8988T (cell line): ENCODE measurements at regions not wholly inside any gene's neighbourhood (a gene's known extent, or its start where the extent isn't known, plus 50 kb on each side); places are given as distances from the start of the nearest gene placed in this dataset.
"Not testable (repeated sequence)": the region's sequence is repeated elsewhere in the genome, so short reads cannot be mapped to it uniquely, and the experiment has no call there.

ENCODE experiments used
- DNase-seq: peaks from one replicate; pipeline ENCODE4 v3.0.0; 2011

DNA sequence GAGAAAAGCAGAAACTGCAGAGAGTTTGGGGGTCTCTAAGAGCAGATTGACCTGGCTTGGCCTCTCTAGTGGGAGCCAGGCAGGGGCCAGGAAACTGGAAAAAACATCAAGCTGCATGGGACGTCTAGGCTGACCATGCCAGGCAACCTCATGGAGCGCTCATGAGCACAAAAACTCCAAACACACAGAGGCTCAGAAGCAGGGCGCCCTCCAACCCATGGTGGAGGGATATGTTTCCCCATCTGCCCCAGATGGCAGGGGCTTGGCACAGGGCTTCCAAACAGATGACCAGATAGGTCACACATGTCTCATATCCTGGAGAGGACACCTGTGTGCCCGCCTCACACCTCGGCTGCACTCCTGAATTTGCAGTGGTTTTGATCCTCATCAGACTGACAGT, 879.0 kb downstream of the UQCRFS1 start:
- DNase-seq, result no peak

DNA sequence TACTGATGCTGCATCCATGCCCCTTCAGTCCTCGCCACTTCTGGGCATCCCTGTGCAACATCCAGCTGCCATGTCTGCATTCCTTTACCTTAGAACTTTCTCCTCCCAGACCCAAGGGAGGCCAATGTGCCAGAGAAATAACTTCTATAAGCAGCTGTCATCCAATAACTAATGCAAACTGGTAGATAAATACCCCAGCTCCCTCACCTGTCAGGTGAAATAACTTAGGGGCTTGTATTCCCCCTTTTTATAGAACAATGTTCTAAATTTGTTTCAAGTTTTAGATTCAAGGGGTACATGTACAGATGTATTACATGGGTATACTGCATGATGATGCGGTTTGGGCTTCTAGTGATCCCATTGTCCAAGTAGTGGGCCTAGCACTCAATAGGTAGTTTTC, 880.1 kb downstream of the UQCRFS1 start:
- no peak for DNase-seq

DNA sequence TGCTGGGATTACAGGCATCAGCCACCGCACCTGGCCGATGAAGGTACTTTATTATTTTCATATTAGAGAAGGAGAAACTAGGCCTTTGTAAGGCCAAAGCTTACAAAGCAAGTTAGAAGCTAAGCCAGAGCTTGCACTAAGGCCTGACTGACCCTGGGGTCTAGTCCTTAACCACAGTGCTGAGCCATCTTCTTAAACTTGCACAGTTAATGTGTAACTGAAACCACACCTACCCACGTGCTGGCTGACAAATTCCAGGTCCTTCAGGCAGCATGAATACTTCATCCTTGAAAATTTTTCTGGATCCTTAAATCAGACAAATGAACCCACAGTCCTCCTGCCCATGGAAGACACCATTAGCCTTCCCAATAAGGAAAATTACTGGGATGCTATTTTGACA, 880.6 kb downstream of the UQCRFS1 start:
- DNase-seq, result no peak

DNA sequence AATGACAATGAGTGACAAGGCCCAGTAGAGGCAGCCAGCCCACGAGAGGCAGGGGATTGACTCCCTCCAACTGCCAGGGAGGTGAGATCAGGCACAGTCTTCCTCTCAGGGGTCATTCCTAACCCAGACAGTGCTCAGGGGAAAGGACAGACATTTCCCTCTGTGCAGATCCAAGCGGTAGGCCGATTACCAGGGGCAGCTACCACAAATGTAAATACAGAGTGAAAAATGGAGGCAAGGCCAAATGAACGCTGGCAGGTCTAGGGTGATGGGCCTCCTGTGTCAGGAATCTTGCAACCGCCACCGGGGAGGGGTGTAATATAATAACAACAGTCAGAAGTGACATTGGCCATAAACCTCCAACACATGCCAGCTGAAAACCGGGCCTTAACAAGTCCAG, 881.4 kb downstream of the UQCRFS1 start:
- DNase-seq, result no peak

DNA sequence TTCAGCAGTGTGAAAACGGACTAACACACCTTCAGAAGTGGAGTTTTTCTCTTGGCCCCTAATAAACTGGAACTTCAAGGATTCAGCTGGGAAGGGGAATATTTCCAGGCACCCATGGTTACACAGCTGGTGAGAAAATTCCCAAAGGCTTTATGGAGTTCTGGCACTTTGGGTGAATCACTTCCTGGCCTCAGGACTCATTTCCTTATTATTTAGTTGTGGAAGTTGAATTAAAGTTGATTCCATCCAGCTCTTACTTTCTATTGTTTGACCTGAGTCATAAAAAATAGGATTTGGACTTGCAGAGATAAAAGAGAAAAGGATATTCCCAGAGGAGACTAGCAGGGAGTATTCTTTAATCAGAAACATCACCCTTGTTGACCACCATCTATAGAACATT, 882.1 kb downstream of the UQCRFS1 start:
- DNase-seq, result no peak

DNA sequence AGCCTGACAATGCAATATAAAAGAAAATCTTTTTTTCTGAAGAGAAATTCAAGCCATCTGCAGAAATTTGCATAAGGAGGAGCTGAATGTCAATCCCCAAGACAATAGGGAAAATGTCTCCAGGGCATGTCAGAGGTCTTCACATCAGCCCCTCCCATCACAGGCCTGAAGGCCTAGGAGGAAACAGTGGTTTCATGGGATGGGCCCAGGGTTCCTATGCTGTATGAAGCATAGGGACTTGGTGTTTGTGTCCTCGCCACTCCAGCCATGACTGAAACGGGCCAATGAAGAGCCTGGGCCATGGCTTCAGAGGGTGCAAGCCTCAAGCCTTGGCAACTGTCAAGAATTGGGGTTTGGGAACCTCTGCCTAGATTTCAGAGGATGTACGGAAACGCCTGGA, 883.5 kb downstream of the UQCRFS1 start:
- no peak for DNase-seq

DNA sequence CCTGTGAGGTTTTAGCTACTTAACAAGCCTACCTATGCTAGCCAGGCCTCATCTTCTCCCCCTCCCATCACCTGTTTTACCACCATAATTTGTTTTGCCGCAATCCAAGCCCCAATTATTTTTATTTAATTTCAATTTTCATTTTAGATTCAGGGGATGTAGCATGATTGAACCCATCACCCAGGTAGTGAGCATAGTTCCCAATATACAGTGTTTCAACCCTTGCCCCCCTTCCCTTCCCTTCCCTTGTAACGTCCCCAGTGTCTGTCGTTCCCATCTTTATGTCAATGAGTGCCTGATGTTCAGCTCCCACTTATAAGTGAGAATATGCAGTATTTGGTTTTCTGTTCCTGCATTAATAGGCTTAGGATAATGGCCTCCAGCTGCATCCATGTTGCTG, 885.0 kb downstream of the UQCRFS1 start:
- no peak for DNase-seq

DNA sequence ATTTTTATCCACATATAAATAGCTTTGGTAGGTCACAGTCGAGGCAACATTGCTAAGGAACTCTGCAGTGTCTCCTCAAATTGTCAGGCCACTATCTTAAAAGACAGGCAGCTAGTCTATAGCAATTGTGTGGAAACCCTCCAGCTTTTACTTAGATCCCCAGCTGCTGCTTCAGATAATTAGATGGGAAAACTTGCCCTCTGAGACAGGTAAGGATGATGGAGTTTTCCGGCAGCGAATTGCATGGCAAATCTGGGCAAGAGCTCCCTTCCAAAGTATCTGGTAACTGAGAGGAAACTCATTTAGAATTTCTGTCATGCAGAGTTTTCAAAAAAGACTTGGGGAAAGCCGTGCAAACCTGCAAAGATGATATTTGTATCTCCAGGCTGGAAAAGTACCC, 886.2 kb downstream of the UQCRFS1 start:
- DNase-seq, result no peak

DNA sequence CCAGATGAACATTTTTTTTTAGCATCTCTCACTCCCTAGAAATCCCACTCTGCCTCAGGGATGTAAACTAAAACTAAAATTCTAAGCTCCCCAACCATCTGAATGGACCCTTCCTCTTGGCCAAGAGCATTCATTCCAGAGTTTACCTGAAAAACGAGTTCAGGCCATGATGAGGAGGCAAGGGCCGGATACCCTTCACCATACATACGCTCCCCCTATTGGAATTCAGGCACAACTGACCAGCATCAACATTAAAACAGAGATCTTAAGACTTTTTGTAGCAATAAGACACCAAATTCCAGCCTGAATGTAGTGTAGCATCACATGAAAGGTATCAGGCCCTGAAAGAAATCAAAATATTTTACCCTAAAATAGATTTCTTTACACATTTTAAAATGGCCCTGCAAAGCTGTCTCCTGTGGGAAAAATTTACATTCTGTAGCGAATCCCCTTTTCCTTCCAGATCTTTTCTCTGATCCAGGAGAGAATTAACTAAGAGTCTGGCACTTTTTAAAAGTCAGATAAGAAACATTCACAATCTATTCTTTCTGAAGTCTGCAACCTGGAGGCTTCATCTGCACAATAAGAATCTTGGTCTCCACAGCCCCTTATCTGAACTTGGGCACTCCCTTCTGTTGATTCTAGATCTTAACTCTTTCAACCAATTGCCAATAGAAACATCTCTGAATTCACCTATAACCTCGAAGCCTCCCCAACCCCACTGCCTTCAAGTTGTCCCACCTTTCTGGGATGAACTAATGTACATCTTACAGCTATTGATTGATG, 888.5 kb downstream of the UQCRFS1 start:
- no peak for DNase-seq

DNA sequence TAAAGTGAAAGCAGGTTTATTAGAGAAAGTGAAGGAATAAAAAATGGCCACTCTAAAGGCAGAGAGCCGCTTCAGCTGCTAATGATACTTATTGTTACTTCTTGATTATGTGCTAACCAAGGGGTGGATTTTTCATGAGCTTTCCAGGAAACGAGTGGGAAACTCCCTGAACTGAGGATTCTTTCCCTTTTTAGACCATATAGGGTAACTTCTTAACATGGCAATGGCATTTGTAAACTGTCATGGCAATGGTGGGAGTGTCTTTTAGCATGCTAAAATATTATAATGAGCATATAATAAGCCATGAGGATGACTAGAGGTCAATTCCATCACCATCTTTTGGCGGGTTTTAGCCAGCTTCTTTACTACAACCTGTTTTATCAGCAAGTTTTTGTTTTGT, 890.0 kb downstream of the UQCRFS1 start:
- DNase-seq, result no peak

DNA sequence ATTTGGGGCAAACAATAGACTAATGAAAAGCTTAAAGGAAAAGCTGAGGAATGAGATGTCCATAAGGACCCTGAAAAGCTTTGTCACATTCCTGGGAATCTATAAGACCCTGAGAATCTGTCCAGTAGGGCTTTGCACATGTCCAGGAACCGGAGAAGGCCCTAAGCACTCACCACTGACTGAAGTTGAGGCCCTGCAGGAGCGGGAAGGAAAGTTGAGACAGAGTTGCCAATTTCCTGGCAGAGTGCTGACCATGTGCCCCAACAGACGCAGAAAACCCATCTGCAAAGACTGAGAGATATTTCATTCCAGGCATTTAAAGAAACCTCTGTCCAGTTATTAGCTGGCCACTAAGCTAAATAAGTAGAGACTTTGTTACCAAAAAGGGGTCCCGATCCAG, 890.5 kb downstream of the UQCRFS1 start:
- no peak for DNase-seq

DNA sequence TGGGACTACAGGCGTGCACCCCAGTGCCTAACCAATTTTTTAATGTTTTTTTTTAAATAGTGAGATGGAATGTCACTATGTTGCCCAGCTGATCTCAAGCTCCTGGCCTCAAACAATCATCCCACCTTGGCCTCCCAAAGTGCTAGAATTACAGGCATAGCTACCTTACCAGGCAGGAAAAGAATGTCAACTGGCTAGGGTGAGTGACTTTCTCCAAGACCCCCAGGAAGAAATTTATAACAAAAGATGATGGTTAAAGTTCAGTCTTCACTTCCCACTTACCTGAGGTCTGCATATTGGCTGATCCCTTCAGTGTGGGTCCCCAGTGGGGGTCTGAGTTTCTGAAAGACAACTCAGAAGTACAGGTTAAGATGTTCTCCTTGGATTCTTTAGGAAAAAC, 893.0 kb downstream of the UQCRFS1 start:
- DNase-seq, result no peak

DNA sequence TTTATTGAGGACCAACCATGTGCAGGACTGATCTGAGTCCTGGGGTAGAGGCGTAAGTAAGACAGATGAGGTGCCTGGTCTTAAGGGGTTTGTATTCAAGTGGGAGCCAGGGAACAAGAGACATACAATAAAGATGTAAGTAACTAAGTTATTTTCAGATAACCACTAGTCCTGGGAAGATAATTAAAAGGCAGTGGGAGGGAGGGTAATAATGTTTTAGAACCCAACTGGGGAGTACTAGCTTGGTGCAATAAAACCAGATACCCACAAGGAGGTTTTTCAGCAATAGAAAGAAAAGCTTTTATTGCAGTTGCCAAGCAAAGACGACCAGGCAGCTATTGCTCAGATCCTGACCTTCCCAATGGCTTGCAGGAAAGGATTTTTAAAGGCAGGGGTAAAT, 893.7 kb downstream of the UQCRFS1 start:
- no peak for DNase-seq

DNA sequence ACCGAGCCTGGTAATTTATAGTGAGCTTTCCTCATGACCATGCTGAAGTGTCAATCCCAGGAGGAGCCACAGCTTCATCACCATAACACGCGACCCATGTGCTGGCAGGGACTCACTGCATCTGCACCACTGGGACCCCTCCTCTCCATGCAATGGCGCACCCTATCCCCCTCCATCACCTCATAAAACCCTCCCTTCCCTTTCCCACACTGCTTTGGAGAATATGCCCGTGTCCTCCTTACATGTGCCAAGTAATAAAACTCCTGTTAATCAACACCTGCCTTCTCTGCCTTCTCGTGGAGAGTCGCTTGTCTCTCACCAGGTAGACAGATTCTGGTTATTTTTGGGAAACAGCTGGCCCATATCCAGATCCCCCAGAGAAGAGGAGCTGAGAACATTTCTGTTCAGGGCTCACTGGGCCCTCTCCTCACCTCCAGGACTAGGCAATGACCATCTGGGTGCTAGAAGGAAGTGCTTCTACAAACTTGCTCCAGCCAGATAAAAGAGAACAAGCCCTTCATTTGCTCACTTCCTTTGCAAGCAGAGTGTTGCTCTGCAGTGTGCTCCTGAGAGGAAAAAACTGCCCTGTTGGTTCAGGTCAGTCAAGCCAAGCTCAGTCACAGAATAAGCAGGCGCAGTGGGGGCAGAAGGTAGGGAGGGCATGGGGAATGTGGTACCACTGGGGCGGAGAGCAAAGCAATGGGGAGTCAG, 894.3 kb downstream of the UQCRFS1 start:
- no peak for DNase-seq

DNA sequence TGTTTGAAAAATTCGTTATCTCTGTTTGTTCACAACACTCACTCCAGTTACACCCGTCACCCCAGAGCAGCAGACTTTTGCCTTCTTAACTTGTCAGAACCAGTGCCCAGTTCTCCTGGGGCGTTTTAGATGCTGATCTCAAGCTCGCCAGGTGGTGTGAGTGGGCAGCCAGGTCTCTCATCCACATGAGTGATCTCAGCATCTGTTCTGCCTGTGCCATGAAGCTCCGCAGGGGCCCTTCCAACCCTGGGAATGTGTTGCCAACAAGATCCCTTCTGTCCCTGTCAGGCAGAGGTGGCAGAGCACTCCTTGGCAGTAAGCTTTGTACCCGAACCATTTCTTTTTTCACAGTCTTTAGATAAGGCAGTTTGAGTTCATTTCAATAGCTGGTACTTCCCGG, 896.5 kb downstream of the UQCRFS1 start:
- no peak for DNase-seq

DNA sequence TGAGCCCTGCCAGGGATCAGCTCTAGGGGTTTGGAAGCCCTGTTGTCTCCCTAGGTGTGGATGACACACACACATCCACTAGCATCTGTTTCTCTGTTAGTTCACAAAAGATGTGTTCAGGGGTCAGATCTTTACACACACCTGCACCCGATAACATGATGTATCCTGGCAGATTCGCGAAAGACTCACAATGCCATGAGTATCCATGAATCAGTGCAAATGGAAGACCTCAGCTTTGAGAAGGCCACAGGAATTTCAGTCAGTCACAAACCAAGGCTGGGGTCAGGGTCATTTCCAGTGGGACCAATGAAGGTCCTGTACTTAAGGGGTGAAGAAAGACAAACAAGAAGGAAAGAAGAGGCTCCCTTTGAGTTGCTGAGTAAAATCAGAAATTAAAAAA, 898.2 kb downstream of the UQCRFS1 start:
- DNase-seq, result no peak

DNA sequence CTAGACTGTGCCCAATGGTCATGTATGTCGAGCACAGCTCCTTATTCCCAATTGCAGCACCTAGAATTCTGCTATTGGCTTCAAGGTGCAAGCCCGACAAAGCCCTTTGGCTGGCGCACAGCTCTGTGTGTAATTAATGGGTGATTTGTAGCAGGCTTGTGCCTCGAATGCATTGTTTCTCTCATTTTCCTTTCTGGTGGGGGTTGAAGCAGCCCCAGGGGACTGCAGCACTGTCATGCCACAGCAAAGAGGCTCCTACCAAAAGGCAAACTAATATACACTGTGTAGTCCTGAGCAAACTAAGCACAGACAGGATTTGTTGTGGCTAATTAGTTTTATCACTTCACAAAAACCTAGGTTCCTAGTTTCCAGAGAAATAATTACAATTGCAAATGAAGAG, 898.7 kb downstream of the UQCRFS1 start:
- no peak for DNase-seq

DNA sequence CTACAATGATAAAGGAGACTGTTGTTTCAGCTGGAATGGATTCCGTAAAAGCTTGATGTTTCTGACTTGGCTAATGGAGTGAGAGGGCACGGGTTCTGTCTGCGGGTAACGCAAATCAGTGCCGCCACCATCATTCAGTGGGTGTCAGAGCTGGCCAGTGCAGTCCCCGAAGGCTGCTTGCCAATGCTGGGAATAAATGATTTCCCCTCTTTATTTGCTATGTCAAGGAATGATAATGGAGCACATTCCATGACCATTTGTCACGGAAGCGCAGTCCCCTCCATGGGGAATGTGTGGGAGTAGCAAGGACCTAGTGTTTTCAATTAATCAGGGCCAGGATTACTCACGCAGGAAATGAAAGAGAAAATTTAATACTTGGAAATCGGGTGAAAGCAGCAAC, 899.3 kb downstream of the UQCRFS1 start:
- no peak for DNase-seq

DNA sequence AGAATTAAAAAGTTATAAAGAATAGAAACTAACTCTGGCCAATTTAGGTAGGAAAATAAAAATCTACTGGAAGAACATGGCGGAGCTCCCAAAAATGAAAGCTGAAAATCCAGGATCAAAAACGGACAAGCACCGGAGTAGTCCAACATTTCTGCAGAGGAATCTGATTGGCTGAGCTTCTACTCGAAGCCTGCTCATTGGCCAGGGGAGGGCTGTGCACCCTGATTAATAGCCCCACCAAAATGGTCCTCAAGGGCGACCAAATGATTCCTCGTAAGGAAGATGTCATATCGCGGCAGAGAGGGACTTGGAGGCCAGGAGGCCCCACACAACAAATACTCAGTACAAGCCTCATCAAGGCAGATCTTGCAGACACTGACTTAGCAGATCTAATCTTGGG, 900.7 kb downstream of the UQCRFS1 start:
- DNase-seq, result no peak

DNA sequence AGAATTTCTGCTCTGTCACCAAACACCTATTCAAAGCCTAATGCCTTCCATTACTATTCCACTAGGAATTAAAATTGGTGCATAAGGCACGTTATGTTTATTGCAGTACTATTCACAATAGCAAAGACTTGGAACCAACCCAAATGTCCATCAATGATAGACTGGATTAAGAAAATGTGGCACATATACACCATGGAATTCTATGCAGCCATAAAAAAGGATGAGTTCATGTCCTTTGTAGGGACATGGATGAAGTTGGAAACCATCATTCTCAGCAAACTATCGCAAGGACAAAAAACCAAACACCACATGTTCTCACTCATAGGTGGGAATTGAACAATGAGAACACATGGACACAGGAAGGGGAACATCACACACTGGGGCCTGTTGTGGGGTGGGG, 902.1 kb downstream of the UQCRFS1 start:
- not testable (repeated sequence) for DNase-seq

DNA sequence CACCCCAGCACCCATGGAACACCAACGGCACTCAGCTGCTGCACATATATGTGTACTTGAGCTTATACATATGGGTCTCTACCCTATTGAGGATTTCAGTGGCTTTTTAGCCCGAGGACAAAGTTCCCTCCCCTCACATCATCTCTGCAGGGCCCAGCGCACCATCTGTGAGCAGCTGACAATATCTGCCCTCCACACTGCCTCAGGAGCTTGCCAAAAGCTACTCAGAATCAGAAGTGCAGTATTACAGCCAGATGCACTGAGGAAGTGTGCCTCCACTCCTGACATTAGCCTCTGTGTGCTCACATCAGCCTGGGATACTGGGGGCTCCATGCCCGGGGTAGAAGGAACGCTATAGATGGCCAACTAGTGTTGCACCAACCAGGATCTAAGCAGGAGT, 903.9 kb downstream of the UQCRFS1 start:
- DNase-seq, result no peak

DNA sequence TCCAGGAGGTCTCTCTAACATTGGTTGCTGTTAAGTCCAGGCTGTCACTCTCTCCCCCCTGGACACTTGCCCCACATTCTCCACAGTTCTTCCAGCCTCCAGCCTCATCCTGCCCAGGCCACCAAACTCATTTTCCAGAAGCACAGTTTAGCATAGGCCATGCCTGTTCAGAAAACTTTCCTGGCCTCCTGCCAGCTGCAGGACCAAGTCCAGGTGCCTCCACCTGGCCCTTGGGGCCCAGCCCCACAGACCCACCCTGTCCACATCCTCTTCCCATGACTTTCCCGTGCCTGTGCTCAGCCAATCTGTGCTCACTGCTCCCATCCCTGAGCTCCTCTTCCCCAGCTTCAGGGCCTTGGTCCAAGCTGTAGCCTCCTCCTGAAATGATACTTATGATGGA, 905.0 kb downstream of the UQCRFS1 start:
- no peak for DNase-seq

DNA sequence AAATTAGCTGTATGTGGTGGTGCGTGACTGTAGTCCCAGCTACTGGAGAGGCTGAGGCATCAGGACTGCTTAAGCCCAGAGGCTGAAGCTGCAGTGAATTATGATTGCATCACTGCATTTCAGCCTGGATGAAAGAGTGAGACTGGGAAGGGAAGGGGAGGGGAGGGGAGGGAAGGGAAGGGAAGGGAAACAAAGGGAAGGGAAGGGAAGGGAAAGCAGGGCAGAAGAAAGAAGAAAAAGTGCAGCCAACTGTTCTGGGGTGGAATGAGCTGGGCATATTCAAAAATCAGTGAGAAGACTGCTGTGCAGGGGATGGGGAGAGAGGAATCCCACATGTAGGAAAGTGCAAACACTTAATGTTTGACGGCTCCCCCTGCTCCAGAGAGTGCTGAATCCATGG, 905.5 kb downstream of the UQCRFS1 start:
- no peak for DNase-seq

DNA sequence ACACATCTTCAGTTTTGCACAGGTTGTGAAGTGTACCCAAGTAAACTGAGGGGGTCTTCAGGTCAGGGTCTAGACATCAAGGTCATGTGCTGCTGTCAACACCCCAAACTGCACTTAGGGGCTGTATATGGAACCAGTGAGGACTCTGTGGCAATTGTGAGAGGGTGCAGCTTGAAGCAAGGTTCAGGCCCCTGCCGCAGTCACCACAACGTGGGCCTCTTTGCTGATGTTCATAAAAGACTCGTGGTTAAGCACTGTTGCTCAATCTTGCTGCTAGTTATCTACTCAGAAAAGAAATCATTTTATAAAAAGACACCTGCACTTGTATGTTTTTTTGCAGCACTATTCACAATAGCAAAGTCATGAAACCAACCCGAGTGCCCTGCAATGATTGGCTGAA, 907.4 kb downstream of the UQCRFS1 start:
- DNase-seq, result no peak

DNA sequence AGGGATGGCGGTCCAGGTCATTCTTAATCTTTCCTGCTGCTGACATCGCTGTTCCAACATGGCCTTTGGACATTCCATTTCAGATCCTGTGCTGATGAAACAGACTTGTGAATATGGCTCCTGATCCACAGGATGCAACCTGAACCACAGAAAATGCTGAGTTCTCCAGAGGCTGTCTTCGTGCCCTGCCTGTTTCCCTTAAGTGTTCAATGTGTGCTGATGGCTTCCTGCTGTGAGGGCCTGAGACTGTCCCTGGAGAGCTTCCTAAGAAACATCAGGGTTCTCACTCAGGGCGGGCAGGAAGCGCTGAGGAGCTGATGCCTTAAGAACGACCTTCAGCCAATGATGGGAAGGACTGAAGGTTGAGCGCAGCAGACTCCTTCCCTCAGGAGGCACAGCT, 909.4 kb downstream of the UQCRFS1 start:
- DNase-seq, result no peak
